Brain microvascular endothelial cell (primary cell): ENCODE measurements at regions not wholly inside any gene's neighbourhood (a gene's known extent, or its start where the extent isn't known, plus 50 kb on each side); places are given as distances from the start of the nearest gene placed in this dataset.

Experiments
- DNase-seq: peaks from one replicate; pipeline ENCODE4 v3.0.0-alpha.2; 2020
- H3K27ac ChIP-seq: fragments of 250-450 bp; sonication (Bioruptor Pico); 2 replicates; pipeline ENCODE4 v1.5.1; 2020; ENCODE audit warnings: mild to moderate bottlenecking, moderate library complexity
- H3K27me3 ChIP-seq: fragments of 250-450 bp; sonication (Bioruptor Pico); replicated peaks from 2 replicates; pipeline ENCODE4 v1.5.1; 2020; ENCODE audit warnings: mild to moderate bottlenecking
- H3K36me3 ChIP-seq: fragments of 250-450 bp; sonication (Bioruptor Pico); replicated peaks from 2 replicates; pipeline ENCODE4 v1.5.1; 2020; ENCODE audit warnings: mild to moderate bottlenecking
- H3K4me3 ChIP-seq: 2 replicates; pipeline ENCODE4 v1.5.1; 2011; ENCODE audit warnings: low read depth, mild to moderate bottlenecking, control low read depth, low read length, moderate library complexity
- in situ Hi-C: cut with HindIII; loops from 2 replicates; pipeline ENCODE4 v1.10.0; 2017; ENCODE audit warnings: low sequenced_read_pairs, low pct_ligation_motif_present
- TF ChIP-seq, protein P1 (sequence below): IDR thresholded peaks from 2 replicates; pipeline ENCODE4 v1.5.1; 2011; ENCODE audit warnings: low read depth, mild to moderate bottlenecking, moderate library complexity, low read length, control low read depth, inconsistent platforms; ENCODE audit errors: missing control alignments

DNA sequence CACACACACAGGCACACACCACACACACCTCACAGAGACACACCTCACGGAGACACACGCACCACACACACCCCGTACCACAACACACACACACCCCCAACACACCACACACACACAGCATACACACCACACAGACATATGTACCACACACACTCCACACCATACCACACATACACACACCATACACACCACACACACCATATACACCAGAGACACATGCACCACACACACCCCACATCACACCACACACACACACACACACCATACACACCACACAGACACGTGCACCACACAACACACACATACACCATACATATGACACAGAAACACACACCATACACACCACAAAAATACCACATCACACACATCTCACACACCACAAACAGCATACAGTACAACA lies 850.7 kb downstream of the RNF144A start:
- Histone ChIP-seq H3K4me3 (no peak overlapping the region), H3K27me3 (no peaks in the 10 kb centered on the region), H3K27ac (no peak overlapping the region), H3K36me3 (no peaks in the 10 kb centered on the region)
- in situ Hi-C loops = no loop called here
- TF ChIP-seq, protein P1, sequence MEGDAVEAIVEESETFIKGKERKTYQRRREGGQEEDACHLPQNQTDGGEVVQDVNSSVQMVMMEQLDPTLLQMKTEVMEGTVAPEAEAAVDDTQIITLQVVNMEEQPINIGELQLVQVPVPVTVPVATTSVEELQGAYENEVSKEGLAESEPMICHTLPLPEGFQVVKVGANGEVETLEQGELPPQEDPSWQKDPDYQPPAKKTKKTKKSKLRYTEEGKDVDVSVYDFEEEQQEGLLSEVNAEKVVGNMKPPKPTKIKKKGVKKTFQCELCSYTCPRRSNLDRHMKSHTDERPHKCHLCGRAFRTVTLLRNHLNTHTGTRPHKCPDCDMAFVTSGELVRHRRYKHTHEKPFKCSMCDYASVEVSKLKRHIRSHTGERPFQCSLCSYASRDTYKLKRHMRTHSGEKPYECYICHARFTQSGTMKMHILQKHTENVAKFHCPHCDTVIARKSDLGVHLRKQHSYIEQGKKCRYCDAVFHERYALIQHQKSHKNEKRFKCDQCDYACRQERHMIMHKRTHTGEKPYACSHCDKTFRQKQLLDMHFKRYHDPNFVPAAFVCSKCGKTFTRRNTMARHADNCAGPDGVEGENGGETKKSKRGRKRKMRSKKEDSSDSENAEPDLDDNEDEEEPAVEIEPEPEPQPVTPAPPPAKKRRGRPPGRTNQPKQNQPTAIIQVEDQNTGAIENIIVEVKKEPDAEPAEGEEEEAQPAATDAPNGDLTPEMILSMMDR = no peak
- no peak for DNase-seq

DNA sequence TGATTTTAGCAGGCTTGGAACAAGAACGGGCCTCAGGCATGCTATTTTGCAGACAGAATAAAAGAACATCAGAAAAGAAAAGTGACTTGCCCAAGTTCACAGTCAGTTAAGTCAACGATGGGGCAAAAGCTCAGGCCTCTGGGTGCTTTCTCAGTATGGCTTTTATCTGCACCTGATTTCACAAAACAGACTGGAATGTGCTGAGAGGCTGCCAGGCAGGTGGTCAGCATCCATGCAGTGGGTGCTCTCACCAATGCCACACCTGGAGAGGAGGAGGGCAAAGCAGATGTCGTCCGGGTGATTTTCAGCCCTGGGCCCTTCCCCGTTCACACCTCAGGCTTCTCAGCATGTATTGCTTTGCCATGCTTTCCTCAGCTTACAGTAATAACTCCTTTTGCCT lies 854.6 kb downstream of the RNF144A start:
- DNase-seq = no peak
- no peak overlapping the region for H3K27ac ChIP-seq
- no peaks in the 10 kb centered on the region for H3K27me3 ChIP-seq
- in situ Hi-C loops = no loop called here
- TF ChIP-seq, protein P1 = no peak
- no peaks in the 10 kb centered on the region for H3K36me3 ChIP-seq
- no peak overlapping the region for H3K4me3 ChIP-seq

DNA sequence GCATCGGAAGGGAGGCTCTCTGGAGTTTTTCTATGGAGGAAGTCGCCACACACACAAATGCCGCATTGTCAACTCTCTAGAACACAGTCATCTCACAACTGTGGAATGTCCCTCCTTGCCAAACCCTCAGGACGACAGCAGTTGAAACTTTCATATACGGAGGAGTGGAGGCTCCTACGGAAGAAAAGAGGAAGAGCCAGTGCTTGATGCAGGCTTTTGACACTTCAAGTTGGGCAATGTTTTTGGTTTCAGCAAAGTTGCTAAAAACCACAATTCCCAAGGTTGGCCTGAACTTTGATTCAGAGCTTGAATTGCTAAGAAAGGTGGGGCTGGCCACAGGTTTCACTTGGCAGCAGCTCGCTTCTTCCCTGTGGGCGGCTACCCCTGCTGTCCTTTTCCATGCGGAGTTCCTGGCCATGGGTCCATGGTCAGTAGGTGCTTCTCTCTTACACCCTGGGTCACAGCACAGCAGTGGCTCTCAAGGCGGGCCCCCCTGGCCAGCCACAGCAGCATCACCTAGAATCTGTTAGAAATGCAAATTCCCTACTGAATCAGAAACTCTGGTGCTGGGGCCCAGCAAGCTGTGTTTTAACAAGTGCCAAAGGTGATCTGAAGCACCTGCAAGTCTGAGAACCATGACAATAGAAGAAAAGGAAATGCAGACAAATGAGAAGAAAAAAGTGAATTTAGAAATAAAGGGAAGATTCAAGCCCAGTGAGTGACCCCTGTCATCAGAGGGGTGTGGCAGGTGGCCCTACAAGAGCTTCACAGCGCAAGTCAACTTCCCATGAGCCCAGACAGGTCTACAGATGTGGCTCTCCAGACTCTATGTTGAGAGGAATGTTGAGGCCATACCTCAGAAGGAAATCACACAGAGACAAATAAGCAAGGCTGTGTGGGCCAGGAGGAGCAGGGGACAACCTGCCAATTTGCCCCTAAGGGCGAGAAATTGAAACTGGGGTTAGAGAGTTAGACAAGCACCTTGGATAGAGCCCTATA lies 856.4 kb downstream of the RNF144A start:
- Histone ChIP-seq H3K27ac (no peak overlapping the region), H3K36me3 (no peaks in the 10 kb centered on the region), H3K27me3 (no peaks in the 10 kb centered on the region), H3K4me3 (no peak overlapping the region)
- no peak for DNase-seq
- TF ChIP-seq, protein P1 = no peak
- in situ Hi-C loops = no loop called here

DNA sequence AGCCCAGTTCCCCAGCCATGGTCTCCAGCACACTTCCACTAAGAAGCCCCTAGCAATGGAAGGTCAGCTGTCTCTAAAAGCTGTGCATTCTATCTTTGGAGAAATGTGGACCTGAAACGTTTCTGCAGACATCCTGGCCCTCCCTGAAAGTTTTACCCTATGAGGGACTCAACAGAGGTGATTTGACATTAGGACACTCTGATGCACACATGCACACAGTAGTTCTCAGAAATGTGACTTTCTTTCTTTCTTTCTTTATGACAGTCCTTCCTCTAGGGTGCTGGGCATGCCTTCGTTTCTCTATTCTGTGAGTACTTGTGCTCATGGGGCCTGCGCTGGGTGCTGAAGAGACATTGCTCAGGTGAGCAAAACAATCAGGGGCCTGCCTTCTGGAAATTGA lies 857.3 kb downstream of the RNF144A start:
- DNase-seq = no peak
- in situ Hi-C loops = no loop called here
- Histone ChIP-seq H3K27ac (no peak overlapping the region), H3K36me3 (no peaks in the 10 kb centered on the region), H3K27me3 (no peaks in the 10 kb centered on the region), H3K4me3 (no peak overlapping the region)
- TF ChIP-seq, protein P1 = no peak

DNA sequence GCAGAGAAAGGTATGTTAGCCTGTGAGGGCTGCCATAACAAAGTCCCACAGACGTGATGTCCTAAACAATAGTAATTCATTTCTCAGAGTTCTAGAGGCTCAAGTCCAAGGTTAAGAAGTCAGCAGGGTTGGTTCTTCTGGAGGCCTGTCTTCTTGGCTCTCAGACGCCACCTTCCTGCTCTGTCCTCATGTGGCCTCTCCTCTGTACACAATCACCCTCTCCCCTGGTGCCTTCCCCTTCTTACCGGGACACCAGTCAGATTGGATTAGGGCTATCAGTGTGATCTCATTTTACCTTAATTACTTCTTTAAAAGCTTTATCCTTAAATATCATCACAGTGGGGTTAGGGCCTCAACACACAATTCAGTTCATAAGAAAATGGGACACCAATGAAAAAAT lies 860.5 kb downstream of the RNF144A start:
- Histone ChIP-seq H3K27me3 (no peaks in the 10 kb centered on the region), H3K27ac (no peak overlapping the region), H3K4me3 (no peak overlapping the region), H3K36me3 (no peaks in the 10 kb centered on the region)
- in situ Hi-C loops = no loop called here
- TF ChIP-seq, protein P1 = no peak
- no peak for DNase-seq
